GM20000 (cell line): ENCODE measurements at regions not wholly inside any gene's neighbourhood (a gene's known extent, or its start where the extent isn't known, plus 50 kb on each side); places are given as distances from the start of the nearest gene placed in this dataset.
A peak's percentile ranks its signal among the peaks of the same experiment; 100 is the strongest.

Source experiments
- DNase-seq: peaks from one replicate; pipeline ENCODE4 v3.0.0; 2012; ENCODE audit warnings: low spot score
- TF ChIP-seq, protein P1 (sequence below): IDR thresholded peaks from 2 replicates; pipeline ENCODE4 v1.5.1; 2012; ENCODE audit warnings: mild to moderate bottlenecking, control low read depth; ENCODE audit errors: extremely low read depth, missing control alignments

DNA sequence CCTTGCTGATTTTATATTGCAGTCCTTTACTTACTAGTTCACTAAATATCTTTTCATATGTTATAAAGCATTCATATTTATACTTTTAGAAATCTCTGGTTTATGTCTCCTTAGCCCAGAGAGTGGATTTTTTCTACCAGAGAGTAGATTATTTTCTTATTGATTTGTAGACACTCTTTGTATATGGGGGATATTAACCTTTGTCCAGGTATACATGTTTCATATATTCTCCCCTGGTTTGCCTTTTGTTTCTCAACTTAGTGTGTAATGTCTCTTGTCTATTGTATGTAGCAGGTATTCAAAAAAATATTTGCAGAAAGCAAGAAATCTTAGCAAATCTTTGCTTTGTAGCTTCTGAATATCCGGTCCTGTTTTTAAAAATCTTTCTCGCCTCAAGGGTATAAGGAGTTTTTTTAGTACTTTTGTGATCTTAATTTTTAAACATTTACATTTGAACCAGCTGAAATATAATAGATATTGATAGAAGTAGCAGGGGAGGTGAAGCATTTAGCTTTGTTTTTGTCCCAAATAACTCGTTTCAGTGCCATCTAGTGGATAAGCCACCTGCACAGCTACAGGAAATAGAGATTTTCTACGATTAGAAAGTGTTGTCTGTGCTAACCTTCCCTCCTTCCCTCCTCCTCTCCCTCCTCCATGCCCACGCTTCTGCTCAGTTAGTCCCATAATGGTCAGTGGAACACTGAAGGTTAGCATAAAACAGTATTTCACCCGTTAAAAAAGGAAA, 97.0 kb downstream of the PHETA1 start:
- DNase-seq = no peak
- TF ChIP-seq, protein P1, sequence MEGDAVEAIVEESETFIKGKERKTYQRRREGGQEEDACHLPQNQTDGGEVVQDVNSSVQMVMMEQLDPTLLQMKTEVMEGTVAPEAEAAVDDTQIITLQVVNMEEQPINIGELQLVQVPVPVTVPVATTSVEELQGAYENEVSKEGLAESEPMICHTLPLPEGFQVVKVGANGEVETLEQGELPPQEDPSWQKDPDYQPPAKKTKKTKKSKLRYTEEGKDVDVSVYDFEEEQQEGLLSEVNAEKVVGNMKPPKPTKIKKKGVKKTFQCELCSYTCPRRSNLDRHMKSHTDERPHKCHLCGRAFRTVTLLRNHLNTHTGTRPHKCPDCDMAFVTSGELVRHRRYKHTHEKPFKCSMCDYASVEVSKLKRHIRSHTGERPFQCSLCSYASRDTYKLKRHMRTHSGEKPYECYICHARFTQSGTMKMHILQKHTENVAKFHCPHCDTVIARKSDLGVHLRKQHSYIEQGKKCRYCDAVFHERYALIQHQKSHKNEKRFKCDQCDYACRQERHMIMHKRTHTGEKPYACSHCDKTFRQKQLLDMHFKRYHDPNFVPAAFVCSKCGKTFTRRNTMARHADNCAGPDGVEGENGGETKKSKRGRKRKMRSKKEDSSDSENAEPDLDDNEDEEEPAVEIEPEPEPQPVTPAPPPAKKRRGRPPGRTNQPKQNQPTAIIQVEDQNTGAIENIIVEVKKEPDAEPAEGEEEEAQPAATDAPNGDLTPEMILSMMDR = no peak

DNA sequence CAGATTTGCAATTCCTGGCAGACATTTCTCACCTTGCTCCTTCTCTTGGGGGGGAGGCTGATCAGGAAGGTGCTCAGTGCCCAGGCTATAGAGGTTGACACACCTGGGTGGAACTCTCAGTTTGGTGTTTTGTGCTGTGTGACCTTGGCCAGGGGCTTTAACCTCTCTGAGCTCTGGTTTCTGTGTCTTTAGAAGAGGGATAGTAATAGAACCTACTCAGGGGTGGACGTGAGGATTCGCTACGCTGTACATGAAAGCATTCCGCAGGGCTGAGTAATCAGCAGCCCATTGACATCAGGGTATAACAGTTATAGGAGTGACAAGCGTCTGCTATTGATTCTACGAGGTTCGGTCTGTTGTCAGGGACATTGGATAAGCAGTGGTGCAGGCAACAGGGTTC, 98.1 kb downstream of the PHETA1 start:
- no peak for DNase-seq
- TF ChIP-seq, protein P1 = no peak

DNA sequence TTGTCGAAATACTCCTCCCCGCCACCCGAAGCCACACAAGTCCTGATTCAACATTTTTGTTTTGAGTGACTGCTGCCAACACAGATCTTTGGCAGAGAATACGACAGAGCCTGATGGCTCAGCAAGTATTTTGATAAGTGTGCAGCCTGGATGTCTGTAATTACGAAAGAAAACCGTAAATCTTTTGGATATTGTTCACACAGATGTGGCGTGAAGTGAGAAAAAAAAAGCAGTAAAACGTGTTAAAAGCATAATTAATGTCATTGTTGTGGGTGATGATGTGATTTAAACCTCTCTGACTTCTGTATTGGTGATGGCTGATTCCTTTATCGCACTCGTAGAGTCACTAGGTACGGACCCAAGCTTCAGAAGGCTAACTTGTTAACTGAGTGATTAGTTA, 98.7 kb downstream of the PHETA1 start:
- DNase-seq = no peak
- TF ChIP-seq, protein P1 = no peak

DNA sequence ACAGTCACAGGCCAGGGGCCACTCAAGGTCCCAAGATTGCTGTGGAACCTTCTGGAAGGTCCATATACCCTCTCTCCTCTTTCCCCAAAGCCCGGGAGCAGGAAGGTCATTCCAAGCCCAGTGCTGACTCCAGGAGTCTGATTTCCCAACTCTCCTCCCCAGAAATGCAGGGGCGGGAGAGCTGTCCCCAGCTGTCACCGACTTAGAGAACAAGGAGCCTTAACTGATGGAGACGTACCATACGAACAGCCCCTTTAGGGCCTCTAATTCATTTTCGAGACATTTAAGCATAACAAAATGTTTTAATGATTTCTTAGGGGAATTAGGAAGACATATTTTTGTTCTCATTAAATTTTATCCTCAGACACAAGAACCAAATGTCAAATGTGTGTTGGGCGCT, 99.2 kb downstream of the PHETA1 start:
- DNase-seq = no peak
- TF ChIP-seq, protein P1 = no peak

DNA sequence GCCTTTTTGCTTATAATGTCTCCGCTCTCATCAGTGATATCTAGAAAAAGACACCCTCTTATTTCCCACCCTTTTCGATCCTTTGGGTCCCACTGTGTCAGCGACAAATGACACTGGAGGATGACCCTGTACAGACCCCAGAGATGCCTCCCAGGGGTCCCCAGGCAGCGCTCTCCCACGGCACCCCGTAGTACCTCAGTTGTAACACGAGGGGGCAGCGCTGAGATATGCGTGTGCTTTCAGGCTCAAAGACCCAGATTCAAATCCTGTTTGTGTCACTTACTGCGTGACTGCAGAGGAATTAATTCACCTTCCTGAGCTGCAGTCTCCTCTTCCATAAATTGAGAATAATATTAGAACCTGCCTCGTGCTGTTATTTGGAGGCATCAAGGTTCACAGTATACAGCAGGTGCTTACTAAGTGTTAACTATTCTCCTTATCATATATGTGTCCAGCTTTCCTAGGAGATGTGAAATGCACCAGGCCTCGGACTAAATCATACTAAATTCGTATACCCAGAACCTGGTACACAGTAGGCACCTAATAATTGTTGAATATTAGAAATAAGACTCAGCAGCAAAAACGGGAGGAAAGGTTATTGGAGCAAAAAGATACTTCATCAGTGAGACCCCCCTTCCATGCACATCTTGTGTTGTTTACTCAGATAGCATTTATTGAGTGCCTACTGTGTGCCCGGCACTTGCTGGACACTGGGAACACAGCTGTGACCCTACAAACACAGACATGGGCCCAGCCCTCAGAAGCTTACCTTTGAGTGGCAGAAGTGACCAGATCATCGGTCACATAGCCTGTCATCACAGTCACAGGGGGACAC, 99.9 kb downstream of the PHETA1 start:
- TF ChIP-seq, protein P1 = no peak
- peak; percentile 34 for DNase-seq

DNA sequence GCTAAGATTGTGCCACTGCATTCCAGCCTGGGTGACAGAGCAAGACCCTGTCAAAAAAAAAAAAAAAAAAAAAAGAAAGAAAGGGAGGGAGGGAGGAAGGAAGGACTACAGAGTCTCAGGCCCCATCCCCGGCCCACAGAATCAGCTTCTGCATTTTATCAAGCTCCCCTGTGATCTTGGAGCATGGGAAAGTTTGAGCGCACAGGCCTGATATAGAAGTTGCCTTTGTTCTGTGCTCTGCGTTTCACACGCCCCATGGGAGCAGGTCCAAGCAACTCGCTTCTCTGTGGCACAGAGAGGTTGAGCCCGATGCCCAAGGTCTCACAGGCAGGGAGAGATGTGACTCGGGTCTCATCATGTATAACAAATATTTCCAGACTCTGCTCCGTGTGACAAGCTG, 101.8 kb downstream of the PHETA1 start:
- DNase-seq = no peak
- TF ChIP-seq, protein P1 = no peak

DNA sequence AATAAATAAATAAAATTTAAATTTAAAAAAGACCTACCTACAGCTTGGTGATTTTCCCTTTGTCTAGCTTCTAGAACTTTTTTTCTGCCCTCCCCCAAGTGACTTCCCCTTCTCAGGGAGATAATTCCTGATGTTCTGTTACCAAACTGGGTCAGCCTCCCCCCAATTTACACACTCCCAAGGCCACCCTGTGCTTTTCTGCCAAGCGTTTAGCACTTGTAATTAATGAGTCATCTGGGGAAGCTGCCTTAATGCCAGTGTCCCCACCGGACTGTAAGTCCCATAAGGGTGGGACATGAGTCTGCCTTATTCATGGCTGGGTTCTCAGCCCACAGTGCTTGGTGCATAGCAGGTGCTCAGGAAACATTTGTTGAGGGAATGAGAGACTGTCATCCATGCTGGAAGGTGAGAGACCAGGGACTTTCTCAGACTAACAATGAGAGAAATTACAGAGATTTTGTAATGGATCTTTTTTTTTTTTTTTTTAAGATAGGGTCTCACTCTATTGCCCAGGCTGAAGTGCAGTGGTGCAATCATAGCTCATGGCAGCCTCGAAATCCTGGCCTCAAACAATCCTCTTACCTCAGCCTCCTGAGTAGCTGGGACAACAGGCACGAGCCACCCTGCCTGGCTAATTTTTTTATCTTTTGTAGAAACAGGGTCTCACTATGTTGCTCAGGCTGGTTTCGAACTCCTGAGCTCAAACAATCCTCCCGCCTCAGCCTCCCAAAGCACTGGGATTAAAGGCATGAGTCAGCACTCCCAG, 106.8 kb downstream of the PHETA1 start:
- TF ChIP-seq, protein P1 = no peak
- no peak for DNase-seq
